Mesothelial cell of epicardium (in vitro differentiated cells): ENCODE measurements at regions not wholly inside any gene's neighbourhood (a gene's known extent, or its start where the extent isn't known, plus 50 kb on each side); places are given as distances from the start of the nearest gene placed in this dataset.

Experiments used
- DNase-seq, 2 experiments: peaks; one replicate each; pipeline ENCODE4 v3.0.0; 2021; ENCODE audit warnings: low spot score in 2 of 2; ENCODE audit not compliant: unreplicated experiment in 2 of 2
- H3K27ac Mint-ChIP-seq: 2 replicates; pipeline ENCODE4 v1.8.0; 2021; ENCODE audit warnings: mixed read lengths
- H3K27me3 Mint-ChIP-seq: 2 replicates; pipeline ENCODE4 v1.8.0; 2021; ENCODE audit warnings: low read depth, mixed read lengths
- H3K36me3 Mint-ChIP-seq: 2 replicates; pipeline ENCODE4 v1.8.0; 2021; ENCODE audit warnings: mixed read lengths
- H3K4me1 Mint-ChIP-seq: 2 replicates; pipeline ENCODE4 v1.8.0; 2021; ENCODE audit warnings: mixed read lengths
- H3K4me3 Mint-ChIP-seq: 2 replicates; pipeline ENCODE4 v1.8.0; 2021; ENCODE audit warnings: mild to moderate bottlenecking, moderate library complexity, mixed read lengths
- H3K9me3 Mint-ChIP-seq: 2 replicates; pipeline ENCODE4 v1.8.0; 2021; ENCODE audit warnings: mixed read lengths
- CTCF ChIP-seq: fragments of 200-600 bp; sonication (generic); IDR thresholded peaks from one replicate; pipeline ENCODE4 v1.5.0; 2021; ENCODE audit warnings: antibody characterized with exemption; ENCODE audit not compliant: unreplicated experiment

- Mint-ChIP-seq H3K27ac (no peak overlapping the region), H3K27me3 (no peaks in the 10 kb centered on the region), H3K4me1 (no peaks in the 10 kb centered on the region), H3K36me3 (peaks cover 6% of the 10 kb centered on the region), H3K4me3 (no peak overlapping the region), H3K9me3 (peaks cover 28% of the 10 kb centered on the region)
- DNase-seq, result no peak
- TF ChIP-seq CTCF, result no peak
These were observed 2031.2 kb downstream of the EFNA5 start for GRCh38 chr5:105639511-105639910.

GRCh38 chr5:105639068-105639467 is 2031.7 kb downstream of the EFNA5 start:
- Mint-ChIP-seq H3K4me3 (no peak overlapping the region), H3K9me3 (peaks cover 25% of the 10 kb centered on the region), H3K27ac (no peak overlapping the region), H3K36me3 (peaks cover 6% of the 10 kb centered on the region), H3K4me1 (no peaks in the 10 kb centered on the region), H3K27me3 (no peaks in the 10 kb centered on the region)
- DNase-seq, result no peak
- TF ChIP-seq CTCF, result no peak

GRCh38 chr5:105638437-105638836 is 2032.3 kb downstream of the EFNA5 start:
- H3K4me1 Mint-ChIP-seq, result no peaks in the 10 kb centered on the region
- no peaks in the 10 kb centered on the region for H3K27me3 Mint-ChIP-seq
- no peak overlapping the region for H3K27ac Mint-ChIP-seq
- peaks cover 22% of the 10 kb centered on the region for H3K9me3 Mint-ChIP-seq
- peaks cover 6% of the 10 kb centered on the region for H3K36me3 Mint-ChIP-seq
- no peak for DNase-seq
- no peak for TF ChIP-seq CTCF
- H3K4me3 Mint-ChIP-seq, result no peak overlapping the region

- Mint-ChIP-seq H3K4me3 (no peak overlapping the region), H3K27ac (no peak overlapping the region), H3K27me3 (no peaks in the 10 kb centered on the region), H3K4me1 (peaks cover 20% of the 10 kb centered on the region), H3K9me3 (peaks cover 4% of the 10 kb centered on the region), H3K36me3 (peaks cover 3% of the 10 kb centered on the region)
- DNase-seq, result no peak
- TF ChIP-seq CTCF, result no peak
These were observed 2038.7 kb downstream of the EFNA5 start for GRCh38 chr5:105632043-105632442.

- H3K36me3 Mint-ChIP-seq, result peaks cover under 1% of the 10 kb centered on the region
These were observed 2039.9 kb downstream of the EFNA5 start for GRCh38 chr5:105630803-105631202.

More at GRCh38 chr5:105630803-105631202, 2039.9 kb downstream of the EFNA5 start:
- no peak for TF ChIP-seq CTCF
- Mint-ChIP-seq H3K27me3 (no peaks in the 10 kb centered on the region), H3K4me3 (no peak overlapping the region), H3K4me1 (peaks cover 20% of the 10 kb centered on the region), H3K27ac (no peak overlapping the region), H3K9me3 (peaks cover 2% of the 10 kb centered on the region)
- DNase-seq, result no peak
